OCI-LY1 (cell line): ENCODE measurements at regions not wholly inside any gene's neighbourhood (a gene's known extent, or its start where the extent isn't known, plus 50 kb on each side); places are given as distances from the start of the nearest gene placed in this dataset.

Experiments
- H2AFZ ChIP-seq: fragments of 200-600 bp; sonication (generic), shearing (Covaris generic); 2 replicates; pipeline ENCODE4 v1.6.0; 2014; ENCODE audit warnings: antibody characterized with exemption, mild to moderate bottlenecking, low read length
- H3F3A ChIP-seq: fragments of 200-600 bp; sonication (generic), shearing (Covaris generic); 2 replicates; pipeline ENCODE4 v1.6.0; 2014; ENCODE audit warnings: mild to moderate bottlenecking, antibody characterized with exemption, low read length, moderate library complexity; ENCODE audit not compliant: insufficient read depth
- H3K27ac ChIP-seq: fragments of 200-600 bp; sonication (generic); 2 replicates; pipeline ENCODE4 v1.5.1; 2014; ENCODE audit warnings: low read length, mixed run types, mild to moderate bottlenecking, low read depth; ENCODE audit not compliant: poor library complexity, severe bottlenecking
- H3K27me3 ChIP-seq: fragments of 200-600 bp; sonication (generic); 2 replicates; pipeline ENCODE4 v1.6.0; 2014; ENCODE audit warnings: antibody characterized with exemption, mild to moderate bottlenecking, low read length, moderate library complexity; ENCODE audit not compliant: insufficient read depth
- H3K36me3 ChIP-seq: fragments of 200-600 bp; sonication (generic); 2 replicates; pipeline ENCODE4 v1.6.1; 2014; ENCODE audit warnings: mild to moderate bottlenecking, antibody characterized with exemption, low read length, moderate library complexity, mixed read lengths; ENCODE audit not compliant: insufficient read depth
- H3K4me1 ChIP-seq: fragments of 200-600 bp; sonication (generic); 2 replicates; pipeline ENCODE4 v1.5.1; 2014; ENCODE audit warnings: mild to moderate bottlenecking, low read length, moderate library complexity; ENCODE audit not compliant: insufficient read depth, severe bottlenecking
- H3K4me2 ChIP-seq: fragments of 200-600 bp; sonication (generic), shearing (Covaris generic); 2 replicates; pipeline ENCODE4 v1.6.1; 2014; ENCODE audit warnings: low read length
- H3K4me3 ChIP-seq: fragments of 200-600 bp; sonication (generic); 2 replicates; pipeline ENCODE4 v1.5.1; 2014; ENCODE audit warnings: low read length, low read depth, mild to moderate bottlenecking, mixed read lengths; ENCODE audit not compliant: poor library complexity, severe bottlenecking
- H3K79me2 ChIP-seq: fragments of 200-600 bp; shearing (Covaris generic); 2 replicates; pipeline ENCODE4 v1.6.1; 2016; ENCODE audit warnings: mixed run types, low read length, mixed read lengths; ENCODE audit not compliant: insufficient read depth
- H3K9ac ChIP-seq: fragments of 200-600 bp; sonication (generic), shearing (Covaris generic); 2 replicates; pipeline ENCODE4 v1.6.1; 2014; ENCODE audit warnings: mild to moderate bottlenecking, low read length, mixed read lengths
- H3K9me2 ChIP-seq: fragments of 200-600 bp; sonication (generic), shearing (Covaris generic); 2 replicates; pipeline ENCODE4 v1.6.1; 2014; ENCODE audit warnings: low read depth, mild to moderate bottlenecking, low read length, mixed read lengths
- H3K9me3 ChIP-seq: fragments of 200-600 bp; shearing (Covaris generic); 2 replicates; pipeline ENCODE4 v1.6.1; 2014; ENCODE audit warnings: low read length, mixed read lengths
- H4K20me1 ChIP-seq: fragments of 200-600 bp; sonication (generic), shearing (Covaris generic); 2 replicates; pipeline ENCODE4 v1.6.0; 2016; ENCODE audit warnings: mild to moderate bottlenecking, low read length; ENCODE audit not compliant: insufficient read depth
- EZH2 ChIP-seq: fragments of 200-600 bp; sonication (generic), shearing (Covaris generic); IDR thresholded peaks from 2 replicates; pipeline ENCODE4 v1.8.0; 2017; ENCODE audit warnings: borderline replicate concordance, mixed run types, mild to moderate bottlenecking, antibody characterized with exemption, low read length, moderate library complexity, mixed read lengths
- TF ChIP-seq, protein P1 (sequence below): fragments of 200-600 bp; sonication (generic), shearing (Covaris generic); IDR thresholded peaks from 2 replicates; pipeline ENCODE4 v1.5.1; 2017; ENCODE audit warnings: mild to moderate bottlenecking, antibody characterized with exemption, low read length, moderate library complexity, mixed read lengths

DNA sequence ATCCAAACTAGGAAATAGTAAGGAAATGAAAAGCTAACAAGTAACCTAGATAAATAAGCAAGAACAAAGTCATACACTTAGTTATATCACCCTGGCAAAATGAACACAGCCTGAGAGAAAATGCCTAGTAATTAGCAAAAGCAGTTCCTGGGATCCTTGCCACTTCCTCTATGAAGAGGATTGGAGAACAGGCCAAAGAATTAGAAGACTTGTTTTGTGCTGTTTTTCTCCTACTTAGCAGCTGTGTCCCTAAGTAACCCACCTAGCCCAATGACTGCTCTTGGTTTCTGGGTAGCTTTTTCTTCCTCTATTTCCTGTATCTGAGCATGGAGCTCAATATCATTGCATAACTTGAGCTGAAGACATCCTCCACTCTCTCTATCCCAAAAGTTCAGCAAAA lies 713.9 kb downstream of the ETS1 start:
- Histone ChIP-seq H3K4me2 (no peak overlapping the region), H4K20me1 (no peaks in the 10 kb centered on the region), H3F3A (no peaks in the 10 kb centered on the region), H3K9me2 (no peaks in the 10 kb centered on the region), H3K79me2 (no peaks in the 10 kb centered on the region), H2AFZ (no peak overlapping the region), H3K9ac (no peak overlapping the region), H3K27ac (no peak overlapping the region), H3K27me3 (no peaks in the 10 kb centered on the region), H3K4me3 (no peak overlapping the region), H3K9me3 (no peaks in the 10 kb centered on the region), H3K4me1 (no peaks in the 10 kb centered on the region), H3K36me3 (no peaks in the 10 kb centered on the region)
- no peak for TF ChIP-seq EZH2
- TF ChIP-seq, protein P1, sequence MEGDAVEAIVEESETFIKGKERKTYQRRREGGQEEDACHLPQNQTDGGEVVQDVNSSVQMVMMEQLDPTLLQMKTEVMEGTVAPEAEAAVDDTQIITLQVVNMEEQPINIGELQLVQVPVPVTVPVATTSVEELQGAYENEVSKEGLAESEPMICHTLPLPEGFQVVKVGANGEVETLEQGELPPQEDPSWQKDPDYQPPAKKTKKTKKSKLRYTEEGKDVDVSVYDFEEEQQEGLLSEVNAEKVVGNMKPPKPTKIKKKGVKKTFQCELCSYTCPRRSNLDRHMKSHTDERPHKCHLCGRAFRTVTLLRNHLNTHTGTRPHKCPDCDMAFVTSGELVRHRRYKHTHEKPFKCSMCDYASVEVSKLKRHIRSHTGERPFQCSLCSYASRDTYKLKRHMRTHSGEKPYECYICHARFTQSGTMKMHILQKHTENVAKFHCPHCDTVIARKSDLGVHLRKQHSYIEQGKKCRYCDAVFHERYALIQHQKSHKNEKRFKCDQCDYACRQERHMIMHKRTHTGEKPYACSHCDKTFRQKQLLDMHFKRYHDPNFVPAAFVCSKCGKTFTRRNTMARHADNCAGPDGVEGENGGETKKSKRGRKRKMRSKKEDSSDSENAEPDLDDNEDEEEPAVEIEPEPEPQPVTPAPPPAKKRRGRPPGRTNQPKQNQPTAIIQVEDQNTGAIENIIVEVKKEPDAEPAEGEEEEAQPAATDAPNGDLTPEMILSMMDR, result no peak

DNA sequence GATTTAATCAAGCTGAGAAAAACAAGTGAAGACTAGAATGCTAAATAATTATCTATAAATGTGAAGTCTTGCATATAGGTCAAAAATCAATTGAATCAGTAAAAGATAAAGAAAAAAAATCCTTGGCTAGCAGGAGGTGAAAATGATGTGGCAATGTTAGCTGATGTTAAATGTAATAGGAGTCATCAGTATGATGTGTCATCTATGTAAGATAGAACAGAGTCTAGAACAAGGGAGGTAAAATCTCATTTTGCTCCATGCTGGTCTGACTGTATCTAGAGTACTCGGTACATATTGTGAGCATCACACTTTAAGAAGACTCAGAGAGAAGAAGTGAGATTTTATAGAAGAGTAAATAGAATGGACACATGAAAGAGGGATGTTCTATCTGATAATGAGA lies 721.2 kb downstream of the ETS1 start:
- H3K9me2 ChIP-seq, result no peaks in the 10 kb centered on the region
- H3K27ac ChIP-seq, result no peak overlapping the region
- H3K27me3 ChIP-seq, result no peaks in the 10 kb centered on the region
- no peaks in the 10 kb centered on the region for H3K4me1 ChIP-seq
- H3K36me3 ChIP-seq, result no peaks in the 10 kb centered on the region
- H3F3A ChIP-seq, result no peaks in the 10 kb centered on the region
- TF ChIP-seq EZH2, result no peak
- TF ChIP-seq, protein P1, result no peak
- H3K9ac ChIP-seq, result no peak overlapping the region
- no peaks in the 10 kb centered on the region for H4K20me1 ChIP-seq
- no peak overlapping the region for H3K4me2 ChIP-seq
- H3K4me3 ChIP-seq, result no peak overlapping the region
- no peak overlapping the region for H2AFZ ChIP-seq
- H3K79me2 ChIP-seq, result no peaks in the 10 kb centered on the region
- no peaks in the 10 kb centered on the region for H3K9me3 ChIP-seq

DNA sequence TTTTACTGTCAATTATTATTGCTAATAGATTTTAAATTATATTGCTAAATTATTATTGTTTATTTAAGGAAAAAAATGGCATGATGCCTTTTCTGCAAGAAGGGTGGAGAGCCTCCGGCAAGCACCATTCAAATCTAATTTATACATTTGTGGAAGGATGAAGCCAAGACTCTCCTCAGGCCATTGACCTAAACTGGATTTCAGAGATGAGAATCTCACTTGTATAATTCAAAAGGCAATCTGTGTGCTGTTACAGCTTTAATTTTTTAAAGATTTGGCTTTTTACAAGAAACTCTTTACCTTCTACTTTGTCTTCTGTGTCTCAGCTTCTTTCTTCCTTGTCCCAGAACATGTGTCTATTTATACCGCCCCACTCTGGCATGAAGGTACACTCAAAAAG lies 722.5 kb downstream of the ETS1 start:
- TF ChIP-seq, protein P1, result no peak
- TF ChIP-seq EZH2, result no peak
- Histone ChIP-seq H3K79me2 (no peaks in the 10 kb centered on the region), H3K4me1 (no peaks in the 10 kb centered on the region), H3K9me3 (no peaks in the 10 kb centered on the region), H4K20me1 (no peaks in the 10 kb centered on the region), H3K4me2 (no peak overlapping the region), H3K9ac (no peak overlapping the region), H3K27me3 (no peaks in the 10 kb centered on the region), H3K36me3 (no peaks in the 10 kb centered on the region), H2AFZ (no peak overlapping the region), H3K9me2 (no peaks in the 10 kb centered on the region), H3F3A (no peaks in the 10 kb centered on the region), H3K27ac (no peak overlapping the region), H3K4me3 (no peak overlapping the region)
